Ammon's horn (tissue), 1 donor: ENCODE measurements at regions not wholly inside any gene's neighbourhood (a gene's known extent, or its start where the extent isn't known, plus 50 kb on each side); places are given as distances from the start of the nearest gene placed in this dataset.
"Not testable (repeated sequence)": the region's sequence is repeated elsewhere in the genome, so short reads cannot be mapped to it uniquely, and the experiment has no call there.

Experiments used
- DNase-seq: peaks from one replicate; pipeline ENCODE4 v3.0.0-alpha.2; 2016; ENCODE audit warnings: low spot score

GRCh38 chr16:7820816-7821215 is 488.2 kb downstream of the RBFOX1 start:
- no peak for DNase-seq

GRCh38 chr16:7805686-7806396 is 473.2 kb downstream of the RBFOX1 start:
- no peak for DNase-seq

GRCh38 chr16:7804635-7805195 is 472.1 kb downstream of the RBFOX1 start:
- DNase-seq, result no peak

- no peak for DNase-seq
Measured at GRCh38 chr16:7792346-7792745, 459.7 kb downstream of the RBFOX1 start.

- DNase-seq, result no peak
Measured at GRCh38 chr16:7791028-7791590, 458.5 kb downstream of the RBFOX1 start.

- DNase-seq, result no peak
Measured at GRCh38 chr16:7775072-7775488, 442.4 kb downstream of the RBFOX1 start.

GRCh38 chr16:7772722-7773121 is 440.1 kb downstream of the RBFOX1 start:
- no peak for DNase-seq

GRCh38 chr16:7769091-7769490 is 436.4 kb downstream of the RBFOX1 start:
- not testable (repeated sequence) for DNase-seq

- DNase-seq, result no peak
Measured at GRCh38 chr16:7765079-7765550, 432.5 kb downstream of the RBFOX1 start.

- DNase-seq, result no peak
Measured at GRCh38 chr16:7763111-7763510, 430.5 kb downstream of the RBFOX1 start.
